ENCODE measurements at regions not wholly inside any gene's neighbourhood (a gene's known extent, or its start where the extent isn't known, plus 50 kb on each side); places are given as distances from the start of the nearest gene placed in this dataset.

DNA sequence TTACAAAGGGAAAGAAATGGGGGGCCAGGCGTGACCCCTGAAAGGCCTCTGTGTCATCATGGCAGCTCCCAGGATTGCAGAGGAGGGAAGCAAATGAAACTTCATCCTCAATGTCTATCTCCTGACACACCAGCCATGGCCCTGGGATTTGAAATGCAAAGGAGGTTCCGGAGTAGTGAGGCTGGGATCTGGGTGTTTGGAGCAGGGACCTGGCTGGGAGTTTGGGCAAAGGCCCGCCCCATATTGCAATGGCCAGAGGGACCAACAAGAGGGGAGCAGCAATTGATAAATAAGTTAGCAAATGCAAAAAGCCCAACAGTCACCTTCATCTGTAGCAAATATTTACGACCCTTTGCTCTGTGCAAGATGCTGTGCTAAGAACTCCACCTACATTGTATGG lies 77.7 kb upstream of the CCND1 start:
- H3K27ac Mint-ChIP-seq: no peak overlapping the region
- no peak overlapping the region for H3K27ac ChIP-seq (ENCODE audit: low read depth)
- H4K20me1 ChIP-seq (replicated peaks; ENCODE audit: insufficient read depth): no peaks in the 10 kb centered on the region
- peaks cover 13% of the 10 kb centered on the region; the same call in 2 of the 3 replicates for H3K9me3 Mint-ChIP-seq
- no peaks in the 10 kb centered on the region for H3K27me3 Mint-ChIP-seq (ENCODE audit: insufficient read depth, low read depth, poor library complexity)
- H3K4me1 ChIP-seq (ENCODE audit: insufficient read depth): no peaks in the 10 kb centered on the region
- ATAC-seq (no peak), DNase-seq (ENCODE audit: low spot score) (no peak)
- H3K36me3 ChIP-seq (ENCODE audit: insufficient read depth): no peaks in the 10 kb centered on the region
- no peak overlapping the region for H2AFZ ChIP-seq
- no peak overlapping the region for H3K4me2 ChIP-seq
- no peaks in the 10 kb centered on the region for H3F3A ChIP-seq (replicated peaks; ENCODE audit: low read depth)
- no peaks in the 10 kb centered on the region for H3K9me2 ChIP-seq (ENCODE audit: insufficient read depth)
- no peaks in the 10 kb centered on the region for H3K79me2 ChIP-seq (replicated peaks; ENCODE audit: insufficient read depth)
- no peaks in the 10 kb centered on the region for H3K36me3 Mint-ChIP-seq (ENCODE audit: low read depth)
- TF ChIP-seq ZNF331 (CRISPR knock-in tag; IDR thresholded peaks at IDR 0.05; ENCODE audit: low read depth): no peak
- no peak for TF ChIP-seq EZH2 (IDR thresholded peaks at IDR 0.05; ENCODE audit: low read depth, unreplicated experiment)
- TF ChIP-seq NANOG (IDR thresholded peaks at IDR 0.05; ENCODE audit: borderline replicate concordance): no peak
- TF ChIP-seq, protein P1, sequence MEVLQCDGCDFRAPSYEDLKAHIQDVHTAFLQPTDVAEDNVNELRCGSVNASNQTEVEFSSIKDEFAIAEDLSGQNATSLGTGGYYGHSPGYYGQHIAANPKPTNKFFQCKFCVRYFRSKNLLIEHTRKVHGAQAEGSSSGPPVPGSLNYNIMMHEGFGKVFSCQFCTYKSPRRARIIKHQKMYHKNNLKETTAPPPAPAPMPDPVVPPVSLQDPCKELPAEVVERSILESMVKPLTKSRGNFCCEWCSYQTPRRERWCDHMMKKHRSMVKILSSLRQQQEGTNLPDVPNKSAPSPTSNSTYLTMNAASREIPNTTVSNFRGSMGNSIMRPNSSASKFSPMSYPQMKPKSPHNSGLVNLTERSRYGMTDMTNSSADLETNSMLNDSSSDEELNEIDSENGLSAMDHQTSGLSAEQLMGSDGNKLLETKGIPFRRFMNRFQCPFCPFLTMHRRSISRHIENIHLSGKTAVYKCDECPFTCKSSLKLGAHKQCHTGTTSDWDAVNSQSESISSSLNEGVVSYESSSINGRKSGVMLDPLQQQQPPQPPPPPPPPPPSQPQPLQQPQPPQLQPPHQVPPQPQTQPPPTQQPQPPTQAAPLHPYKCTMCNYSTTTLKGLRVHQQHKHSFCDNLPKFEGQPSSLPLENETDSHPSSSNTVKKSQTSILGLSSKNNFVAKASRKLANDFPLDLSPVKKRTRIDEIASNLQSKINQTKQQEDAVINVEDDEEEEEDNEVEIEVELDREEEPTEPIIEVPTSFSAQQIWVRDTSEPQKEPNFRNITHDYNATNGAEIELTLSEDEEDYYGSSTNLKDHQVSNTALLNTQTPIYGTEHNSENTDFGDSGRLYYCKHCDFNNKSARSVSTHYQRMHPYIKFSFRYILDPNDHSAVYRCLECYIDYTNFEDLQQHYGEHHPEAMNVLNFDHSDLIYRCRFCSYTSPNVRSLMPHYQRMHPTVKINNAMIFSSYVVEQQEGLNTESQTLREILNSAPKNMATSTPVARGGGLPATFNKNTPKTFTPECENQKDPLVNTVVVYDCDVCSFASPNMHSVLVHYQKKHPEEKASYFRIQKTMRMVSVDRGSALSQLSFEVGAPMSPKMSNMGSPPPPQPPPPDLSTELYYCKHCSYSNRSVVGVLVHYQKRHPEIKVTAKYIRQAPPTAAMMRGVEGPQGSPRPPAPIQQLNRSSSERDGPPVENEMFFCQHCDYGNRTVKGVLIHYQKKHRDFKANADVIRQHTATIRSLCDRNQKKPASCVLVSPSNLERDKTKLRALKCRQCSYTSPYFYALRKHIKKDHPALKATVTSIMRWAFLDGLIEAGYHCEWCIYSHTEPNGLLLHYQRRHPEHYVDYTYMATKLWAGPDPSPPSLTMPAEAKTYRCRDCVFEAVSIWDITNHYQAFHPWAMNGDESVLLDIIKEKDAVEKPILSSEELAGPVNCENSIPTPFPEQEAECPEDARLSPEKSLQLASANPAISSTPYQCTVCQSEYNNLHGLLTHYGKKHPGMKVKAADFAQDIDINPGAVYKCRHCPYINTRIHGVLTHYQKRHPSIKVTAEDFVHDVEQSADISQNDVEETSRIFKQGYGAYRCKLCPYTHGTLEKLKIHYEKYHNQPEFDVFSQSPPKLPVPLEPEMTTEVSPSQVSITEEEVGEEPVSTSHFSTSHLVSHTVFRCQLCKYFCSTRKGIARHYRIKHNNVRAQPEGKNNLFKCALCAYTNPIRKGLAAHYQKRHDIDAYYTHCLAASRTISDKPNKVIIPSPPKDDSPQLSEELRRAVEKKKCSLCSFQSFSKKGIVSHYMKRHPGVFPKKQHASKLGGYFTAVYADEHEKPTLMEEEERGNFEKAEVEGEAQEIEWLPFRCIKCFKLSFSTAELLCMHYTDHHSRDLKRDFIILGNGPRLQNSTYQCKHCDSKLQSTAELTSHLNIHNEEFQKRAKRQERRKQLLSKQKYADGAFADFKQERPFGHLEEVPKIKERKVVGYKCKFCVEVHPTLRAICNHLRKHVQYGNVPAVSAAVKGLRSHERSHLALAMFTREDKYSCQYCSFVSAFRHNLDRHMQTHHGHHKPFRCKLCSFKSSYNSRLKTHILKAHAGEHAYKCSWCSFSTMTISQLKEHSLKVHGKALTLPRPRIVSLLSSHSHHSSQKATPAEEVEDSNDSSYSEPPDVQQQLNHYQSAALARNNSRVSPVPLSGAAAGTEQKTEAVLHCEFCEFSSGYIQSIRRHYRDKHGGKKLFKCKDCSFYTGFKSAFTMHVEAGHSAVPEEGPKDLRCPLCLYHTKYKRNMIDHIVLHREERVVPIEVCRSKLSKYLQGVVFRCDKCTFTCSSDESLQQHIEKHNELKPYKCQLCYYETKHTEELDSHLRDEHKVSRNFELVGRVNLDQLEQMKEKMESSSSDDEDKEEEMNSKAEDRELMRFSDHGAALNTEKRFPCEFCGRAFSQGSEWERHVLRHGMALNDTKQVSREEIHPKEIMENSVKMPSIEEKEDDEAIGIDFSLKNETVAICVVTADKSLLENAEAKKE (CRISPR knock-in tag; IDR thresholded peaks at IDR 0.05): no peak
- TF ChIP-seq, protein P2, sequence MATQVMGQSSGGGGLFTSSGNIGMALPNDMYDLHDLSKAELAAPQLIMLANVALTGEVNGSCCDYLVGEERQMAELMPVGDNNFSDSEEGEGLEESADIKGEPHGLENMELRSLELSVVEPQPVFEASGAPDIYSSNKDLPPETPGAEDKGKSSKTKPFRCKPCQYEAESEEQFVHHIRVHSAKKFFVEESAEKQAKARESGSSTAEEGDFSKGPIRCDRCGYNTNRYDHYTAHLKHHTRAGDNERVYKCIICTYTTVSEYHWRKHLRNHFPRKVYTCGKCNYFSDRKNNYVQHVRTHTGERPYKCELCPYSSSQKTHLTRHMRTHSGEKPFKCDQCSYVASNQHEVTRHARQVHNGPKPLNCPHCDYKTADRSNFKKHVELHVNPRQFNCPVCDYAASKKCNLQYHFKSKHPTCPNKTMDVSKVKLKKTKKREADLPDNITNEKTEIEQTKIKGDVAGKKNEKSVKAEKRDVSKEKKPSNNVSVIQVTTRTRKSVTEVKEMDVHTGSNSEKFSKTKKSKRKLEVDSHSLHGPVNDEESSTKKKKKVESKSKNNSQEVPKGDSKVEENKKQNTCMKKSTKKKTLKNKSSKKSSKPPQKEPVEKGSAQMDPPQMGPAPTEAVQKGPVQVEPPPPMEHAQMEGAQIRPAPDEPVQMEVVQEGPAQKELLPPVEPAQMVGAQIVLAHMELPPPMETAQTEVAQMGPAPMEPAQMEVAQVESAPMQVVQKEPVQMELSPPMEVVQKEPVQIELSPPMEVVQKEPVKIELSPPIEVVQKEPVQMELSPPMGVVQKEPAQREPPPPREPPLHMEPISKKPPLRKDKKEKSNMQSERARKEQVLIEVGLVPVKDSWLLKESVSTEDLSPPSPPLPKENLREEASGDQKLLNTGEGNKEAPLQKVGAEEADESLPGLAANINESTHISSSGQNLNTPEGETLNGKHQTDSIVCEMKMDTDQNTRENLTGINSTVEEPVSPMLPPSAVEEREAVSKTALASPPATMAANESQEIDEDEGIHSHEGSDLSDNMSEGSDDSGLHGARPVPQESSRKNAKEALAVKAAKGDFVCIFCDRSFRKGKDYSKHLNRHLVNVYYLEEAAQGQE (IDR thresholded peaks at IDR 0.05; ENCODE audit: unreplicated experiment): no peak
- TF ChIP-seq, protein P3, sequence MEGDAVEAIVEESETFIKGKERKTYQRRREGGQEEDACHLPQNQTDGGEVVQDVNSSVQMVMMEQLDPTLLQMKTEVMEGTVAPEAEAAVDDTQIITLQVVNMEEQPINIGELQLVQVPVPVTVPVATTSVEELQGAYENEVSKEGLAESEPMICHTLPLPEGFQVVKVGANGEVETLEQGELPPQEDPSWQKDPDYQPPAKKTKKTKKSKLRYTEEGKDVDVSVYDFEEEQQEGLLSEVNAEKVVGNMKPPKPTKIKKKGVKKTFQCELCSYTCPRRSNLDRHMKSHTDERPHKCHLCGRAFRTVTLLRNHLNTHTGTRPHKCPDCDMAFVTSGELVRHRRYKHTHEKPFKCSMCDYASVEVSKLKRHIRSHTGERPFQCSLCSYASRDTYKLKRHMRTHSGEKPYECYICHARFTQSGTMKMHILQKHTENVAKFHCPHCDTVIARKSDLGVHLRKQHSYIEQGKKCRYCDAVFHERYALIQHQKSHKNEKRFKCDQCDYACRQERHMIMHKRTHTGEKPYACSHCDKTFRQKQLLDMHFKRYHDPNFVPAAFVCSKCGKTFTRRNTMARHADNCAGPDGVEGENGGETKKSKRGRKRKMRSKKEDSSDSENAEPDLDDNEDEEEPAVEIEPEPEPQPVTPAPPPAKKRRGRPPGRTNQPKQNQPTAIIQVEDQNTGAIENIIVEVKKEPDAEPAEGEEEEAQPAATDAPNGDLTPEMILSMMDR (conservative IDR thresholded peaks at IDR 0.05; ENCODE audit: low read depth in 2 of 2): no peak
- no peak for TF ChIP-seq ZNF114 (CRISPR knock-in tag; IDR thresholded peaks at IDR 0.05)
- TF ChIP-seq POLR2AphosphoS5 (IDR thresholded peaks at IDR 0.05; ENCODE audit: low read depth): no peak
- TF ChIP-seq EZH2phosphoT487 (IDR thresholded peaks at IDR 0.05; ENCODE audit: unreplicated experiment): no peak
- TF ChIP-seq STAT1 (IDR thresholded peaks at IDR 0.05; ENCODE audit: unreplicated experiment): no peak
- TF ChIP-seq JUNB (IDR thresholded peaks at IDR 0.05; ENCODE audit: unreplicated experiment): no peak
- no peak for TF ChIP-seq CREB1 (CRISPR knock-in tag; IDR thresholded peaks at IDR 0.05; ENCODE audit: low read depth)
- TF ChIP-seq, protein P4, sequence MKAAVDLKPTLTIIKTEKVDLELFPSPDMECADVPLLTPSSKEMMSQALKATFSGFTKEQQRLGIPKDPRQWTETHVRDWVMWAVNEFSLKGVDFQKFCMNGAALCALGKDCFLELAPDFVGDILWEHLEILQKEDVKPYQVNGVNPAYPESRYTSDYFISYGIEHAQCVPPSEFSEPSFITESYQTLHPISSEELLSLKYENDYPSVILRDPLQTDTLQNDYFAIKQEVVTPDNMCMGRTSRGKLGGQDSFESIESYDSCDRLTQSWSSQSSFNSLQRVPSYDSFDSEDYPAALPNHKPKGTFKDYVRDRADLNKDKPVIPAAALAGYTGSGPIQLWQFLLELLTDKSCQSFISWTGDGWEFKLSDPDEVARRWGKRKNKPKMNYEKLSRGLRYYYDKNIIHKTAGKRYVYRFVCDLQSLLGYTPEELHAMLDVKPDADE (IDR thresholded peaks at IDR 0.05): no peak
- H3K4me3 ChIP-seq: no peak overlapping the region
- H3K4me3 Mint-ChIP-seq: no peak overlapping the region
- no peaks in the 10 kb centered on the region for H3K27me3 ChIP-seq (ENCODE audit: insufficient read depth)
- H3K4me1 Mint-ChIP-seq: no peaks in the 10 kb centered on the region
